NT2/D1 (cell line): ENCODE measurements at regions not wholly inside any gene's neighbourhood (a gene's known extent, or its start where the extent isn't known, plus 50 kb on each side); places are given as distances from the start of the nearest gene placed in this dataset.

Experiments used
- DNase-seq: peaks from one replicate; pipeline ENCODE4 v3.0.0-alpha.2; 2011; ENCODE audit warnings: low read depth, low spot score
- H3K27me3 ChIP-seq: 2 replicates; pipeline ENCODE4 v1.6.0; 2011; ENCODE audit warnings: mild to moderate bottlenecking; ENCODE audit not compliant: insufficient read length, insufficient read depth
- H3K36me3 ChIP-seq: 2 replicates; pipeline ENCODE4 v1.6.1; 2011; ENCODE audit warnings: mild to moderate bottlenecking, low read length, mixed read lengths; ENCODE audit not compliant: insufficient read depth, insufficient read length
- H3K4me1 ChIP-seq: 2 replicates; pipeline ENCODE4 v1.5.1; 2011; ENCODE audit not compliant: insufficient read depth, insufficient read length
- H3K4me3 ChIP-seq: 2 replicates; pipeline ENCODE4 v1.5.1; 2011; ENCODE audit warnings: low read depth; ENCODE audit not compliant: insufficient read length
- H3K9ac ChIP-seq: 2 replicates; pipeline ENCODE4 v1.6.0; 2011; ENCODE audit warnings: low read depth; ENCODE audit not compliant: insufficient read length
- H3K9me3 ChIP-seq: 2 replicates; pipeline ENCODE4 v1.5.1; 2011; ENCODE audit warnings: mild to moderate bottlenecking, low read length; ENCODE audit not compliant: insufficient read depth
- SUZ12 ChIP-seq: IDR thresholded peaks from 2 replicates; pipeline ENCODE4 v1.6.1; 2011; ENCODE audit not compliant: insufficient read length, insufficient read depth; ENCODE audit errors: extremely low read depth
- YY1 ChIP-seq: IDR thresholded peaks from 2 replicates; pipeline ENCODE4 v1.6.1; 2011; ENCODE audit not compliant: insufficient read length, insufficient read depth
- ZNF274 ChIP-seq: IDR thresholded peaks from 2 replicates; pipeline ENCODE4 v1.6.1; 2011; ENCODE audit warnings: mild to moderate bottlenecking, low read depth, low read length

GRCh38 chr4:137609718-137610430, 77.6 kb upstream of the PCDH18 start:
- DNase-seq: no peak
- H3K9ac ChIP-seq: no peak overlapping the region
- no peaks in the 10 kb centered on the region for H3K36me3 ChIP-seq
- no peak for TF ChIP-seq YY1
- no peak for TF ChIP-seq SUZ12
- TF ChIP-seq ZNF274: no peak
- no peak overlapping the region for H3K4me3 ChIP-seq
- H3K9me3 ChIP-seq: no peaks in the 10 kb centered on the region
- no peaks in the 10 kb centered on the region for H3K4me1 ChIP-seq
- H3K27me3 ChIP-seq: no peaks in the 10 kb centered on the region

- no peaks in the 10 kb centered on the region for H3K27me3 ChIP-seq
- H3K4me1 ChIP-seq: no peaks in the 10 kb centered on the region
- no peak overlapping the region for H3K4me3 ChIP-seq
- DNase-seq: no peak
- H3K9me3 ChIP-seq: no peaks in the 10 kb centered on the region
- H3K9ac ChIP-seq: no peak overlapping the region
- H3K36me3 ChIP-seq: no peaks in the 10 kb centered on the region
- TF ChIP-seq SUZ12 (no peak), YY1 (no peak), ZNF274 (no peak)
These were observed 75.8 kb upstream of the PCDH18 start for GRCh38 chr4:137608085-137608484.

GRCh38 chr4:137602436-137602835, 70.1 kb upstream of the PCDH18 start:
- DNase-seq: no peak
- Histone ChIP-seq H3K27me3 (no peaks in the 10 kb centered on the region), H3K4me3 (no peak overlapping the region)

GRCh38 chr4:137601934-137602333, 69.6 kb upstream of the PCDH18 start:
- Histone ChIP-seq H3K36me3 (no peaks in the 10 kb centered on the region), H3K9me3 (no peaks in the 10 kb centered on the region), H3K4me3 (no peak overlapping the region), H3K27me3 (no peaks in the 10 kb centered on the region), H3K4me1 (no peaks in the 10 kb centered on the region), H3K9ac (no peak overlapping the region)
- no peak for DNase-seq
- no peak for TF ChIP-seq SUZ12
- no peak for TF ChIP-seq YY1
- TF ChIP-seq ZNF274: no peak

More at GRCh38 chr4:137602436-137602835, 70.1 kb upstream of the PCDH18 start:
- no peak overlapping the region for H3K9ac ChIP-seq
- TF ChIP-seq ZNF274: no peak
- no peak for TF ChIP-seq SUZ12
- TF ChIP-seq YY1: no peak
- no peaks in the 10 kb centered on the region for H3K36me3 ChIP-seq
- H3K4me1 ChIP-seq: no peaks in the 10 kb centered on the region
- H3K9me3 ChIP-seq: no peaks in the 10 kb centered on the region

- Histone ChIP-seq H3K36me3 (no peaks in the 10 kb centered on the region), H3K4me1 (no peaks in the 10 kb centered on the region), H3K9me3 (no peaks in the 10 kb centered on the region), H3K27me3 (no peaks in the 10 kb centered on the region), H3K9ac (no peak overlapping the region), H3K4me3 (no peak overlapping the region)
- TF ChIP-seq SUZ12: no peak
- TF ChIP-seq ZNF274: no peak
- TF ChIP-seq YY1: no peak
- no peak for DNase-seq
These were observed 67.4 kb upstream of the PCDH18 start for GRCh38 chr4:137599734-137600133.

GRCh38 chr4:137597752-137598430, 65.6 kb upstream of the PCDH18 start:
- Histone ChIP-seq H3K9me3 (no peaks in the 10 kb centered on the region), H3K4me3 (no peak overlapping the region), H3K27me3 (no peaks in the 10 kb centered on the region), H3K9ac (no peak overlapping the region), H3K36me3 (no peaks in the 10 kb centered on the region), H3K4me1 (no peaks in the 10 kb centered on the region)
- no peak for TF ChIP-seq ZNF274
- no peak for TF ChIP-seq YY1
- no peak for TF ChIP-seq SUZ12
- no peak for DNase-seq

- no peak overlapping the region for H3K9ac ChIP-seq
- H3K27me3 ChIP-seq: no peaks in the 10 kb centered on the region
- no peak for TF ChIP-seq ZNF274
- TF ChIP-seq SUZ12: no peak
- no peak for TF ChIP-seq YY1
- no peaks in the 10 kb centered on the region for H3K9me3 ChIP-seq
- no peak for DNase-seq
- H3K36me3 ChIP-seq: no peaks in the 10 kb centered on the region
- no peak overlapping the region for H3K4me3 ChIP-seq
- H3K4me1 ChIP-seq: no peaks in the 10 kb centered on the region
These were observed 55.5 kb upstream of the PCDH18 start for GRCh38 chr4:137587796-137588195.
